ENCODE measurements at regions not wholly inside any gene's neighbourhood (a gene's known extent, or its start where the extent isn't known, plus 50 kb on each side); places are given as distances from the start of the nearest gene placed in this dataset.

DNA sequence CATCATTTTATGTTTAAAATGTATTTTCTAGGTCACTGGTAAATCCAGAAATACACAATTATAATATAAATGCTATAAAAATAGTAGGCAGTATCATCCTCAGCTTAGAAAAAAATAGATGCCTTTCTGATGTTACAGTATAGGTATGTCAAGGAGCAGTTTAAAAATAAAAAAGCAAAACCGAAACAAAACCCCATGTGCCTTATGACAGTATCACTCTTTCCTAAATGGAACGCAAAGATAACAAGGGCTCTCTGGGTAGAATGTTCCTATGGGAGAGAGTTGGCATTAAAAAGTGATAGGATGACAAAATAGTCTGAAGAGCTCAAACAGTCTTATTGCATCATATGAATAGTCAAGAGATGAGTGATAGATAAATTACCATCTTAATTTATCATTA, 172.1 kb downstream of the DSC3 start:
- POLR2A ChIA-PET = no interaction called here
- CTCF ChIA-PET = no interaction called here
- Histone ChIP-seq H3K4me1 (ENCODE audit: control insufficient read depth, insufficient read depth, low read length) (no peaks in the 10 kb centered on the region), H3K36me3 (ENCODE audit: control insufficient read depth in 2 of 2, insufficient read depth in 1 of 2, low read length in 2 of 2) (no peaks in the 10 kb centered on the region), H3K27ac (ENCODE audit: extremely low read depth, low read depth, low read length) (no peak overlapping the region), H3K4me3 (ENCODE audit: low read depth, low read length) (no peak overlapping the region), H3K9me3 (ENCODE audit: control insufficient read depth, insufficient read depth, low read depth, low read length) (no peaks in the 10 kb centered on the region)
- no peak for TF ChIP-seq ZFHX2 (tag by site-specific recombination; conservative IDR thresholded peaks at IDR 0.05)
- TF ChIP-seq HOXC10 (CRISPR knock-in tag; IDR thresholded peaks at IDR 0.05) = no peak
- TF ChIP-seq KLF16 (tag by site-specific recombination; IDR thresholded peaks at IDR 0.05) = no peak
- no peak for TF ChIP-seq KLF9 (tag by site-specific recombination; IDR thresholded peaks at IDR 0.05; ENCODE audit: low read depth)
- TF ChIP-seq ZBTB20 (tag by site-specific recombination; IDR thresholded peaks at IDR 0.05) = no peak
- TF ChIP-seq KLF7 (tag by site-specific recombination; IDR thresholded peaks at IDR 0.05; ENCODE audit: borderline replicate concordance) = no peak
- no peak for TF ChIP-seq ZNF354C (tag by site-specific recombination; IDR thresholded peaks at IDR 0.05; ENCODE audit: borderline replicate concordance, low read depth)
- TF ChIP-seq, protein P1, sequence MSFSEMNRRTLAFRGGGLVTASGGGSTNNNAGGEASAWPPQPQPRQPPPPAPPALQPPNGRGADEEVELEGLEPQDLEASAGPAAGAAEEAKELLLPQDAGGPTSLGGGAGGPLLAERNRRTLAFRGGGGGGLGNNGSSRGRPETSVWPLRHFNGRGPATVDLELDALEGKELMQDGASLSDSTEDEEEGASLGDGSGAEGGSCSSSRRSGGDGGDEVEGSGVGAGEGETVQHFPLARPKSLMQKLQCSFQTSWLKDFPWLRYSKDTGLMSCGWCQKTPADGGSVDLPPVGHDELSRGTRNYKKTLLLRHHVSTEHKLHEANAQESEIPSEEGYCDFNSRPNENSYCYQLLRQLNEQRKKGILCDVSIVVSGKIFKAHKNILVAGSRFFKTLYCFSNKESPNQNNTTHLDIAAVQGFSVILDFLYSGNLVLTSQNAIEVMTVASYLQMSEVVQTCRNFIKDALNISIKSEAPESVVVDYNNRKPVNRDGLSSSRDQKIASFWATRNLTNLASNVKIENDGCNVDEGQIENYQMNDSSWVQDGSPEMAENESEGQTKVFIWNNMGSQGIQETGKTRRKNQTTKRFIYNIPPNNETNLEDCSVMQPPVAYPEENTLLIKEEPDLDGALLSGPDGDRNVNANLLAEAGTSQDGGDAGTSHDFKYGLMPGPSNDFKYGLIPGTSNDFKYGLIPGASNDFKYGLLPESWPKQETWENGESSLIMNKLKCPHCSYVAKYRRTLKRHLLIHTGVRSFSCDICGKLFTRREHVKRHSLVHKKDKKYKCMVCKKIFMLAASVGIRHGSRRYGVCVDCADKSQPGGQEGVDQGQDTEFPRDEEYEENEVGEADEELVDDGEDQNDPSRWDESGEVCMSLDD (tag by site-specific recombination; IDR thresholded peaks at IDR 0.05) = no peak
- no peak for TF ChIP-seq ZFP41 (tag by site-specific recombination; IDR thresholded peaks at IDR 0.05; ENCODE audit: borderline replicate concordance)
- TF ChIP-seq, protein P2, sequence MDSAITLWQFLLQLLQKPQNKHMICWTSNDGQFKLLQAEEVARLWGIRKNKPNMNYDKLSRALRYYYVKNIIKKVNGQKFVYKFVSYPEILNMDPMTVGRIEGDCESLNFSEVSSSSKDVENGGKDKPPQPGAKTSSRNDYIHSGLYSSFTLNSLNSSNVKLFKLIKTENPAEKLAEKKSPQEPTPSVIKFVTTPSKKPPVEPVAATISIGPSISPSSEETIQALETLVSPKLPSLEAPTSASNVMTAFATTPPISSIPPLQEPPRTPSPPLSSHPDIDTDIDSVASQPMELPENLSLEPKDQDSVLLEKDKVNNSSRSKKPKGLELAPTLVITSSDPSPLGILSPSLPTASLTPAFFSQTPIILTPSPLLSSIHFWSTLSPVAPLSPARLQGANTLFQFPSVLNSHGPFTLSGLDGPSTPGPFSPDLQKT (IDR thresholded peaks at IDR 0.05; ENCODE audit: borderline replicate concordance, low read depth, low read length) = no peak

DNA sequence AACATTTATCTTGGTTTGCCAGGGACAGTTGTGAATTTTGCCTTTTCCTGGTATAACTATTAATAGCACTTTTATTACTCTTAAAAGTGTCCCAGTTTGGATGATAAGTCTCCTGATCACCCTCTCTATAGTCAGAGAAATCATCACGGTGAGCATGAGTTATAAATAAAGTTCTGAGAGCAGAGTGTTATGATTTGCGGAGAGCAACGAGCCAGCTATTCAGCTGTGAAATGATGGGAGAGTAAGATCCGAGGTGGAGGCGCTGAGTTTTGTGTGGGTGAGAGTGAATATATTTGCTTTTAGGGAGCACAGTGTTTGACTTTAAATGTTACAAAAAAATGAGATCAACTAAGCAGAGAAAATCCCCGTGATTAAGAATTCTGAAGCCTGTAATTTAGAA, 179.6 kb downstream of the DSC3 start:
- no peak for TF ChIP-seq ZSCAN4 (tag by site-specific recombination; IDR thresholded peaks at IDR 0.05)
- TF ChIP-seq KLF10 (tag by site-specific recombination; IDR thresholded peaks at IDR 0.05) = no peak
- TF ChIP-seq SCRT2 (tag by site-specific recombination; IDR thresholded peaks at IDR 0.05) = no peak
- no peak for TF ChIP-seq ZNF585B (tag by site-specific recombination; IDR thresholded peaks at IDR 0.05)
- no peak for TF ChIP-seq ZBTB21 (tag by site-specific recombination; IDR thresholded peaks at IDR 0.05)
- TF ChIP-seq INSM2 (tag by site-specific recombination; IDR thresholded peaks at IDR 0.05) = no peak
- TF ChIP-seq ZNF488 (tag by site-specific recombination; IDR thresholded peaks at IDR 0.05) = no peak
- TF ChIP-seq ZNF654 (tag by site-specific recombination; IDR thresholded peaks at IDR 0.05; ENCODE audit: low read depth) = no peak
- no peak for TF ChIP-seq SCRT1 (tag by site-specific recombination; IDR thresholded peaks at IDR 0.05; ENCODE audit: borderline replicate concordance)
- TF ChIP-seq ZNF366 (tag by site-specific recombination; conservative IDR thresholded peaks at IDR 0.05) = no peak
- TF ChIP-seq SETDB1 (IDR thresholded peaks at IDR 0.05; ENCODE audit: insufficient read length, low read length) = no peak
- TF ChIP-seq ZFP69B (tag by site-specific recombination; IDR thresholded peaks at IDR 0.05) = no peak
- CTCF ChIA-PET = no interaction called here
- H3K4me3 ChIP-seq (ENCODE audit: low read depth, low read length) = no peak overlapping the region
- POLR2A ChIA-PET = no interaction called here
- no peak overlapping the region for H3K27ac ChIP-seq (ENCODE audit: extremely low read depth, low read depth, low read length)
- no peaks in the 10 kb centered on the region for H3K9me3 ChIP-seq (ENCODE audit: control insufficient read depth, insufficient read depth, low read depth, low read length)
- H3K4me1 ChIP-seq (ENCODE audit: control insufficient read depth, insufficient read depth, low read length) = no peaks in the 10 kb centered on the region
- H3K36me3 ChIP-seq (ENCODE audit: control insufficient read depth in 2 of 2, insufficient read depth in 1 of 2, low read length in 2 of 2) = no peaks in the 10 kb centered on the region
